ENCODE measurements at regions not wholly inside any gene's neighbourhood (a gene's known extent, or its start where the extent isn't known, plus 50 kb on each side); places are given as distances from the start of the nearest gene placed in this dataset.

GRCh38 chr5:114838937-114839336 is 330.8 kb downstream of the TRIM36 start:
- no peak for TF ChIP-seq CTCF (IDR thresholded peaks at IDR 0.05)
- TF ChIP-seq POLR2A (IDR thresholded peaks at IDR 0.05): no peak
- TF ChIP-seq EP300 (IDR thresholded peaks at IDR 0.05): no peak
